Activated B cell treated with CpG ODN at 0.5 μM for 24 hours (primary cell): ENCODE measurements at regions not wholly inside any gene's neighbourhood (a gene's known extent, or its start where the extent isn't known, plus 50 kb on each side); places are given as distances from the start of the nearest gene placed in this dataset.

Source experiments
- ATAC-seq: fragments of 200-7000 bp; cut with Tn5 transposase; one replicate; pipeline ENCODE4 v1.10.0; 2021; ENCODE audit warnings: low read depth, mild to moderate bottlenecking, moderate library complexity
- CTCF ChIA-PET: fragments of 350-600 bp; sonication (Branson Sonifier 250); formaldehyde crosslinking; loops from one replicate; lab custom pipeline; 2021; ENCODE audit warnings: antibody characterized with exemption; lab: Charles Lee
- POLR2A ChIA-PET: fragments of 350-600 bp; sonication (Branson Sonifier 250); formaldehyde crosslinking; loops from one replicate; lab custom pipeline; 2021; ENCODE audit warnings: antibody characterized with exemption; lab: Charles Lee
- DNase-seq: peaks from one replicate; pipeline ENCODE4 v3.0.0; 2022
- H3K27ac Mint-ChIP-seq: one replicate; pipeline ENCODE4 v1.8.0; 2020; ENCODE audit warnings: mixed read lengths
- H3K27me3 Mint-ChIP-seq: one replicate; pipeline ENCODE4 v1.8.0; 2021; ENCODE audit warnings: mixed read lengths
- H3K36me3 Mint-ChIP-seq: one replicate; pipeline ENCODE4 v1.8.0; 2021; ENCODE audit warnings: low read depth, mixed read lengths
- H3K4me1 Mint-ChIP-seq: one replicate; pipeline ENCODE4 v1.8.0; 2021; ENCODE audit warnings: mixed read lengths
- H3K4me3 Mint-ChIP-seq: one replicate; pipeline ENCODE4 v1.8.0; 2020; ENCODE audit warnings: mild to moderate bottlenecking, mixed read lengths
- H3K9me3 Mint-ChIP-seq: one replicate; pipeline ENCODE4 v1.8.0; 2020; ENCODE audit warnings: mixed read lengths
- CTCF ChIP-seq: fragments of 200-600 bp; IDR thresholded peaks from one replicate; pipeline ENCODE4 v1.8.0; 2022; ENCODE audit warnings: antibody characterized with exemption, mild to moderate bottlenecking
- intact Hi-C: fragments of 100-400 bp; cut with micrococcal nuclease; formaldehyde crosslinking; loops from one replicate; pipeline ENCODE4 v1.15.1; 2024

GRCh38 chrX:17939724-17940123 is 78.6 kb upstream of the RAI2 start:
- ATAC-seq = no peak
- no peak overlapping the region for H3K4me3 Mint-ChIP-seq
- no peaks in the 10 kb centered on the region for H3K36me3 Mint-ChIP-seq
- no peak overlapping the region for H3K27ac Mint-ChIP-seq
- no peak for DNase-seq
- ChIA-PET POLR2A (no interaction called here), CTCF (no interaction called here)
- no peak for TF ChIP-seq CTCF
- no peaks in the 10 kb centered on the region for H3K27me3 Mint-ChIP-seq
- intact Hi-C loops = no loop called here
- no peaks in the 10 kb centered on the region for H3K9me3 Mint-ChIP-seq
- H3K4me1 Mint-ChIP-seq = no peaks in the 10 kb centered on the region

- no peaks in the 10 kb centered on the region for H3K27me3 Mint-ChIP-seq
- no peak for ATAC-seq
- intact Hi-C loops = no loop called here
- H3K36me3 Mint-ChIP-seq = no peaks in the 10 kb centered on the region
- H3K27ac Mint-ChIP-seq = no peak overlapping the region
- no peak for TF ChIP-seq CTCF
- H3K4me3 Mint-ChIP-seq = no peak overlapping the region
- ChIA-PET CTCF (interaction anchor here (1.0 kb wide), 1 partner anchor 11 kb away, joined by 3 read pairs; no protein-coding TSS in a partner anchor), POLR2A (no interaction called here)
- no peaks in the 10 kb centered on the region for H3K4me1 Mint-ChIP-seq
- no peak for DNase-seq
- H3K9me3 Mint-ChIP-seq = no peaks in the 10 kb centered on the region
These were observed 72.8 kb upstream of the RAI2 start for GRCh38 chrX:17933856-17934255.

- TF ChIP-seq CTCF = no peak
- no peak overlapping the region for H3K4me3 Mint-ChIP-seq
- no peak overlapping the region for H3K27ac Mint-ChIP-seq
- ChIA-PET CTCF (no interaction called here), POLR2A (no interaction called here)
- DNase-seq (no peak), ATAC-seq (no peak)
- H3K4me1 Mint-ChIP-seq = no peaks in the 10 kb centered on the region
- no peaks in the 10 kb centered on the region for H3K9me3 Mint-ChIP-seq
- H3K36me3 Mint-ChIP-seq = no peaks in the 10 kb centered on the region
- H3K27me3 Mint-ChIP-seq = no peaks in the 10 kb centered on the region
- intact Hi-C loops = no loop called here
These were observed 71.7 kb upstream of the RAI2 start for GRCh38 chrX:17932781-17933180.

GRCh38 chrX:17931855-17932254 is 70.8 kb upstream of the RAI2 start:
- ATAC-seq (no peak), DNase-seq (no peak)
- no peaks in the 10 kb centered on the region for H3K27me3 Mint-ChIP-seq
- POLR2A ChIA-PET = no interaction called here
- CTCF ChIA-PET = no interaction called here
- H3K9me3 Mint-ChIP-seq = no peaks in the 10 kb centered on the region
- intact Hi-C loops = no loop called here
- no peaks in the 10 kb centered on the region for H3K4me1 Mint-ChIP-seq
- no peak overlapping the region for H3K4me3 Mint-ChIP-seq
- no peaks in the 10 kb centered on the region for H3K36me3 Mint-ChIP-seq
- TF ChIP-seq CTCF = no peak
- no peak overlapping the region for H3K27ac Mint-ChIP-seq

GRCh38 chrX:17930850-17931249 is 69.8 kb upstream of the RAI2 start:
- ATAC-seq (no peak), DNase-seq (no peak)
- no peak for TF ChIP-seq CTCF
- Mint-ChIP-seq H3K36me3 (no peaks in the 10 kb centered on the region), H3K4me3 (no peak overlapping the region), H3K4me1 (no peaks in the 10 kb centered on the region), H3K9me3 (peaks cover 6% of the 10 kb centered on the region), H3K27ac (no peak overlapping the region), H3K27me3 (no peaks in the 10 kb centered on the region)
- intact Hi-C loops = no loop called here
- ChIA-PET POLR2A (no interaction called here), CTCF (no interaction called here)
